ENCODE measurements at regions not wholly inside any gene's neighbourhood (a gene's known extent, or its start where the extent isn't known, plus 50 kb on each side); places are given as distances from the start of the nearest gene placed in this dataset.

GRCh38 chr2:158049129-158049855 is 52.4 kb upstream of the UPP2 start:
- in situ Hi-C loops (cut with HindIII; ENCODE audit: low sequenced_read_pairs): loop anchor here (25.0 kb wide), 1 partner anchor 713 kb away; no protein-coding TSS in a partner anchor

- in situ Hi-C loops (cut with HindIII; ENCODE audit: low sequenced_read_pairs): loop anchor here (25.0 kb wide), 1 partner anchor 714 kb away; no protein-coding TSS in a partner anchor
Observed at GRCh38 chr2:158048327-158048726, 53.3 kb upstream of the UPP2 start.

- in situ Hi-C loops (cut with HindIII; ENCODE audit: low sequenced_read_pairs): loop anchor here (25.0 kb wide), 1 partner anchor 715 kb away; no protein-coding TSS in a partner anchor
Observed at GRCh38 chr2:158047156-158047611, 54.5 kb upstream of the UPP2 start.

GRCh38 chr2:158046121-158046880 is 55.4 kb upstream of the UPP2 start:
- in situ Hi-C loops (cut with HindIII; ENCODE audit: low sequenced_read_pairs): loop anchor here (25.0 kb wide), 1 partner anchor 716 kb away; no protein-coding TSS in a partner anchor

GRCh38 chr2:158045362-158045761 is 56.3 kb upstream of the UPP2 start:
- in situ Hi-C loops (cut with HindIII; ENCODE audit: low sequenced_read_pairs): loop anchor here (25.0 kb wide), 1 partner anchor 717 kb away; no protein-coding TSS in a partner anchor

- in situ Hi-C loops (cut with HindIII; ENCODE audit: low sequenced_read_pairs): loop anchor here (25.0 kb wide), 1 partner anchor 719 kb away; no protein-coding TSS in a partner anchor
Observed at GRCh38 chr2:158043181-158043948, 58.3 kb upstream of the UPP2 start.

GRCh38 chr2:158042666-158043065 is 59.0 kb upstream of the UPP2 start:
- in situ Hi-C loops (cut with HindIII; ENCODE audit: low sequenced_read_pairs): loop anchor here (25.0 kb wide), 1 partner anchor 720 kb away; no protein-coding TSS in a partner anchor

- in situ Hi-C loops (cut with HindIII; ENCODE audit: low sequenced_read_pairs): loop anchor here (25.0 kb wide), 1 partner anchor 720 kb away; no protein-coding TSS in a partner anchor
Observed at GRCh38 chr2:158042245-158042644, 59.4 kb upstream of the UPP2 start.

GRCh38 chr2:158041400-158041799 is 60.3 kb upstream of the UPP2 start:
- in situ Hi-C loops (cut with HindIII; ENCODE audit: low sequenced_read_pairs): loop anchor here (25.0 kb wide), 1 partner anchor 721 kb away; no protein-coding TSS in a partner anchor

- in situ Hi-C loops (cut with HindIII; ENCODE audit: low sequenced_read_pairs): loop anchor here (25.0 kb wide), 1 partner anchor 723 kb away; no protein-coding TSS in a partner anchor
Observed at GRCh38 chr2:158038901-158039300, 62.8 kb upstream of the UPP2 start.

- in situ Hi-C loops (cut with HindIII; ENCODE audit: low sequenced_read_pairs): loop anchor here (25.0 kb wide), 1 partner anchor 728 kb away; no protein-coding TSS in a partner anchor
Observed at GRCh38 chr2:158034198-158034866, 67.3 kb upstream of the UPP2 start.

- in situ Hi-C loops (cut with HindIII; ENCODE audit: low sequenced_read_pairs): loop anchor here (25.0 kb wide), 1 partner anchor 731 kb away; no protein-coding TSS in a partner anchor
Observed at GRCh38 chr2:158031371-158031770, 70.3 kb upstream of the UPP2 start.

GRCh38 chr2:158025255-158025996 is 76.2 kb upstream of the UPP2 start:
- in situ Hi-C loops (cut with HindIII; ENCODE audit: low sequenced_read_pairs): loop anchor here (25.0 kb wide), 1 partner anchor 737 kb away; no protein-coding TSS in a partner anchor

- in situ Hi-C loops (cut with HindIII; ENCODE audit: low sequenced_read_pairs): no loop called here
Observed at GRCh38 chr2:158024288-158024898, 77.3 kb upstream of the UPP2 start.

- in situ Hi-C loops (cut with HindIII; ENCODE audit: low sequenced_read_pairs): no loop called here
Observed at GRCh38 chr2:158022888-158023287, 78.8 kb upstream of the UPP2 start.

GRCh38 chr2:158021226-158021625 is 80.5 kb upstream of the UPP2 start:
- in situ Hi-C loops (cut with HindIII; ENCODE audit: low sequenced_read_pairs): no loop called here

GRCh38 chr2:158015428-158016076 is 86.1 kb upstream of the UPP2 start:
- in situ Hi-C loops (cut with HindIII; ENCODE audit: low sequenced_read_pairs): no loop called here

- in situ Hi-C loops (cut with HindIII; ENCODE audit: low sequenced_read_pairs): no loop called here
Observed at GRCh38 chr2:158013891-158014290, 87.8 kb upstream of the UPP2 start.

Measured in endothelial cell of hepatic sinusoid (primary cell).